Upper lobe of left lung (tissue), 4 donors: ENCODE measurements at regions not wholly inside any gene's neighbourhood (a gene's known extent, or its start where the extent isn't known, plus 50 kb on each side); places are given as distances from the start of the nearest gene placed in this dataset.

ENCODE experiments used
- CTCF ChIP-seq, 6 experiments: fragments of 450-650 bp in 4 of 6; fragments of 200-600 bp in 2 of 6; sonication (generic) in 2 of 6; IDR thresholded peaks; one replicate each; pipeline ENCODE4 v1.5.1; 2016 to 2019; ENCODE audit warnings: antibody characterized with exemption in 6 of 6
- POLR2A ChIP-seq, 4 donors: fragments of 450-650 bp; IDR thresholded peaks; one replicate each; pipeline ENCODE4 v1.5.1; 2016 to 2017; ENCODE audit warnings: antibody characterized with exemption in 4 of 4, mild to moderate bottlenecking in 2 of 4
- POLR2AphosphoS5 ChIP-seq, 2 donors: sonication (generic); formaldehyde crosslinking; IDR thresholded peaks; one replicate each; pipeline ENCODE4 v1.5.1; 2017; ENCODE audit warnings: antibody characterized with exemption in 2 of 2

- TF ChIP-seq CTCF (IDR thresholded peaks at IDR 0.05), result no peak
- TF ChIP-seq POLR2A (IDR thresholded peaks at IDR 0.05), result no peak
- TF ChIP-seq POLR2AphosphoS5 (IDR thresholded peaks at IDR 0.05), result no peak
Measured at GRCh38 chr2:35503311-35503710, 852.3 kb upstream of the CRIM1 start.
